Smooth muscle cell (in vitro differentiated cells): ENCODE measurements at regions not wholly inside any gene's neighbourhood (a gene's known extent, or its start where the extent isn't known, plus 50 kb on each side); places are given as distances from the start of the nearest gene placed in this dataset. TPM values are rescaled to one million over a fixed set of nuclear protein-coding genes. Genes with fewer than 3 reads are reported as not detected.

Source experiments
- DNase-seq: peaks from one replicate; lab custom pipeline; 2025; ENCODE audit not compliant: unreplicated experiment; lab: John Stamatoyannopoulos, UW
- H2AFZ ChIP-seq: fragments of 200-600 bp; sonication (generic); 2 replicates; pipeline ENCODE4 v1.6.0; 2016; ENCODE audit warnings: antibody characterized with exemption, low read depth, mild to moderate bottlenecking
- H3F3A ChIP-seq: fragments of 200-600 bp; sonication (generic); 2 replicates; pipeline ENCODE4 v1.6.0; 2017; ENCODE audit warnings: antibody characterized with exemption, low read depth
- H3K27ac ChIP-seq: fragments of 200-600 bp; sonication (generic); 2 replicates; pipeline ENCODE4 v1.5.1; 2016; ENCODE audit warnings: low read depth, mild to moderate bottlenecking
- H3K27me3 ChIP-seq: fragments of 200-600 bp; sonication (generic); 2 replicates; pipeline ENCODE4 v1.6.1; 2016; ENCODE audit warnings: low read depth, mild to moderate bottlenecking
- H3K36me3 ChIP-seq: fragments of 200-600 bp; sonication (generic); 2 replicates; pipeline ENCODE4 v1.5.1; 2016; ENCODE audit warnings: low read depth
- H3K4me1 ChIP-seq: fragments of 200-600 bp; sonication (generic); 2 replicates; pipeline ENCODE4 v1.5.1; 2016; ENCODE audit warnings: low read depth
- H3K4me2 ChIP-seq: fragments of 200-600 bp; sonication (generic); 2 replicates; pipeline ENCODE4 v1.6.0; 2016; ENCODE audit warnings: mild to moderate bottlenecking
- H3K4me3 ChIP-seq: fragments of 200-600 bp; sonication (generic); 2 replicates; pipeline ENCODE4 v1.5.1; 2016; ENCODE audit warnings: mild to moderate bottlenecking
- H3K79me2 ChIP-seq: fragments of 200-600 bp; sonication (generic); 2 replicates; pipeline ENCODE4 v1.6.0; 2016; ENCODE audit warnings: low read depth, mild to moderate bottlenecking
- H3K9ac ChIP-seq: fragments of 200-600 bp; sonication (generic); 2 replicates; pipeline ENCODE4 v1.6.0; 2016; ENCODE audit warnings: low read depth
- H3K9me3 ChIP-seq: fragments of 200-600 bp; sonication (generic); replicated peaks from 2 replicates; pipeline ENCODE4 v1.5.1; 2016; ENCODE audit warnings: low read depth
- H4K20me1 ChIP-seq: fragments of 200-600 bp; sonication (generic); 2 replicates; pipeline ENCODE4 v1.6.0; 2016; ENCODE audit warnings: low read depth
- WGBS: methylation state at CpG from one replicate; pipeline ENCODE4 v1.1.7; 2016; ENCODE audit warnings: low lambda C conversion rate; 5-methylcytosine and 5-hydroxymethylcytosine counted together
- small RNA-seq: library from RNA; depleted of rRNA; stranded (forward); fragments of <200 nt; gene quantifications from one replicate; pipeline ENCODE3, GENCODE V24; 2014
- TF ChIP-seq, protein P1 (sequence below): fragments of 200-600 bp; sonication (generic); IDR thresholded peaks from 2 replicates; pipeline ENCODE4 v1.5.1; 2017; ENCODE audit warnings: borderline replicate concordance, mild to moderate bottlenecking, antibody characterized with exemption; ENCODE audit not compliant: insufficient read depth, poor library complexity, severe bottlenecking

DNA sequence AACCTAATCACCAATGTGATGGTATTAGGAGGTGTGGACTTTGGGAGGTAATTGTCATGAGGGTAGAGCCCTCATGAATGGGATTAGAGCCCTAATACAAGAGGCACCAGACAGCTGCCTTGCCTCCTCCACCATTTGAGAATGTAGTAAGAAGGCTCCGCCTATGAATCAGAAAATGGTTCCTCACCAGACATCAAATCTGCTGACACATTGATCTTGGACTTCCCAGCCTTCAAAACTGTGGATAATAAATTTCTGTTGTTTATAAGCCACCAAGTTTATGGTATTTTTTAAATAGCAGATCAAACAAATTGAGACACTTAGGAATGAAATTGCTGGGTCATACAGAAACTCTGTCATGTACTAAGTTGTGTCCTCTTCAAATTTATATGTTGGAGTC is 56.8 kb upstream of the COL6A5 start:
- Histone ChIP-seq H3K9me3 (no peaks in the 10 kb centered on the region), H3K9ac (no peak overlapping the region), H3K27ac (no peak overlapping the region), H3K36me3 (no peaks in the 10 kb centered on the region), H3K4me2 (no peak overlapping the region), H3K4me3 (no peak overlapping the region), H2AFZ (no peak overlapping the region), H3F3A (no peaks in the 10 kb centered on the region), H4K20me1 (no peaks in the 10 kb centered on the region), H3K27me3 (no peaks in the 10 kb centered on the region), H3K4me1 (no peaks in the 10 kb centered on the region), H3K79me2 (no peaks in the 10 kb centered on the region)
- WGBS, result 100% methylated on average over 1 of the region's 1 CpG
- no peak for DNase-seq
- TF ChIP-seq, protein P1, sequence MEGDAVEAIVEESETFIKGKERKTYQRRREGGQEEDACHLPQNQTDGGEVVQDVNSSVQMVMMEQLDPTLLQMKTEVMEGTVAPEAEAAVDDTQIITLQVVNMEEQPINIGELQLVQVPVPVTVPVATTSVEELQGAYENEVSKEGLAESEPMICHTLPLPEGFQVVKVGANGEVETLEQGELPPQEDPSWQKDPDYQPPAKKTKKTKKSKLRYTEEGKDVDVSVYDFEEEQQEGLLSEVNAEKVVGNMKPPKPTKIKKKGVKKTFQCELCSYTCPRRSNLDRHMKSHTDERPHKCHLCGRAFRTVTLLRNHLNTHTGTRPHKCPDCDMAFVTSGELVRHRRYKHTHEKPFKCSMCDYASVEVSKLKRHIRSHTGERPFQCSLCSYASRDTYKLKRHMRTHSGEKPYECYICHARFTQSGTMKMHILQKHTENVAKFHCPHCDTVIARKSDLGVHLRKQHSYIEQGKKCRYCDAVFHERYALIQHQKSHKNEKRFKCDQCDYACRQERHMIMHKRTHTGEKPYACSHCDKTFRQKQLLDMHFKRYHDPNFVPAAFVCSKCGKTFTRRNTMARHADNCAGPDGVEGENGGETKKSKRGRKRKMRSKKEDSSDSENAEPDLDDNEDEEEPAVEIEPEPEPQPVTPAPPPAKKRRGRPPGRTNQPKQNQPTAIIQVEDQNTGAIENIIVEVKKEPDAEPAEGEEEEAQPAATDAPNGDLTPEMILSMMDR, result no peak

- Histone ChIP-seq H3K4me2 (no peak overlapping the region), H3K4me1 (no peaks in the 10 kb centered on the region), H4K20me1 (no peaks in the 10 kb centered on the region), H3K9ac (no peak overlapping the region), H3K36me3 (no peaks in the 10 kb centered on the region), H2AFZ (no peak overlapping the region), H3K27me3 (no peaks in the 10 kb centered on the region), H3F3A (no peaks in the 10 kb centered on the region), H3K79me2 (no peaks in the 10 kb centered on the region), H3K27ac (no peak overlapping the region), H3K9me3 (no peaks in the 10 kb centered on the region), H3K4me3 (no peak overlapping the region)
- WGBS, result 96% methylated on average over 2 of the region's 2 CpGs
- TF ChIP-seq, protein P1, result no peak
- no peak for DNase-seq
These were observed 54.3 kb upstream of the COL6A5 start for GRCh38 chr3:130291148-130291547.

DNA sequence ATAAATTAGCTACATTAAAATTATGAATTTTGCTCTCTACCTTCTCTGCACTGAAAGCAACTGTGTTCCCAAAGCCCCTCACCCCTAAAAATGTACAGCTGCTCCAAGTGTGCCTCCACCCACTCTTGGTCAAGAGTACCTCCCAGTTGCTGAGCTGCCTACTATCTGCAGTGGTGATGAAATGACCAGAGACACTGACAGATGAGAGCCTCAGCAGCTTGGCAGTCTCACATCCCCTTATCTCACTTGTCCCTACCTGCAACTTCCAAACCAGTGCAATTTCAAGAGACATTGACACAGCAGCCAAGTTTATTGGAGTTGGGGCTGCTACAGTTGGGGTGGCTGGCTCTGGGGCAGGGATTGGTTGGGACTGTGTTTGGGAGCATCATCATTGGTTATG is 52.2 kb upstream of the COL6A5 start:
- Histone ChIP-seq H3F3A (no peaks in the 10 kb centered on the region), H3K36me3 (no peaks in the 10 kb centered on the region), H3K9me3 (no peaks in the 10 kb centered on the region), H3K4me3 (no peak overlapping the region), H3K9ac (no peak overlapping the region), H4K20me1 (no peaks in the 10 kb centered on the region), H2AFZ (no peak overlapping the region), H3K4me1 (no peaks in the 10 kb centered on the region), H3K27me3 (no peaks in the 10 kb centered on the region), H3K79me2 (no peaks in the 10 kb centered on the region), H3K27ac (no peak overlapping the region), H3K4me2 (no peak overlapping the region)
- no peak for DNase-seq
- TF ChIP-seq, protein P1, result no peak

Small RNAs in the stretch of these regions (small RNA-seq; reads per million reads assigned to genes)
- gene ENPP7P3 (not detected), gene SNRPCP8 (not detected)
